OCI-LY7 (cell line): ENCODE measurements at regions not wholly inside any gene's neighbourhood (a gene's known extent, or its start where the extent isn't known, plus 50 kb on each side); places are given as distances from the start of the nearest gene placed in this dataset.

ENCODE experiments used
- BruUV-seq: library from RNA; stranded (reverse); fragments of 400-500 nt; replicated peaks from 2 replicates; lab custom pipeline; 2021; lab: Mats Ljungman, UMichigan
- CTCF ChIA-PET: fragments of 300-600 bp; sonication (Branson Sonifier 250); formaldehyde crosslinking; loops from one replicate; lab custom pipeline; 2022; ENCODE audit warnings: antibody characterized with exemption; ENCODE audit not compliant: unreplicated experiment; lab: Charles Lee
- POLR2A ChIA-PET: fragments of 300-600 bp; sonication (Branson Sonifier 250); formaldehyde crosslinking; loops from one replicate; lab custom pipeline; 2022; ENCODE audit warnings: antibody characterized with exemption; lab: Charles Lee
- DNase-seq: peaks from one replicate; pipeline ENCODE4 v3.0.0-alpha.2; 2015; ENCODE audit warnings: low spot score
- H2AFZ ChIP-seq: fragments of 200-600 bp; sonication (generic), shearing (Covaris generic); 2 replicates; pipeline ENCODE4 v1.6.1; 2014; ENCODE audit warnings: mild to moderate bottlenecking, antibody characterized with exemption, low read length, moderate library complexity
- H3K27ac ChIP-seq: fragments of 200-600 bp; sonication (generic); 2 replicates; pipeline ENCODE4 v1.5.1; 2014; ENCODE audit warnings: mixed run types, low read depth, mild to moderate bottlenecking, moderate library complexity, low read length, inconsistent platforms; ENCODE audit not compliant: poor library complexity, severe bottlenecking
- H3K36me3 ChIP-seq: fragments of 200-600 bp; sonication (generic); 2 replicates; pipeline ENCODE4 v1.6.1; 2014; ENCODE audit warnings: mild to moderate bottlenecking, antibody characterized with exemption, low read length, moderate library complexity, mixed read lengths; ENCODE audit not compliant: insufficient read depth
- H3K4me1 ChIP-seq: fragments of 200-600 bp; sonication (generic); 2 replicates; pipeline ENCODE4 v1.5.1; 2014; ENCODE audit warnings: mild to moderate bottlenecking, low read length; ENCODE audit not compliant: insufficient read depth, poor library complexity, severe bottlenecking
- H3K4me2 ChIP-seq: fragments of 200-600 bp; sonication (generic); 2 replicates; pipeline ENCODE4 v1.6.1; 2014; ENCODE audit warnings: mild to moderate bottlenecking, low read length
- H3K4me3 ChIP-seq: fragments of 200-600 bp; sonication (generic); 2 replicates; pipeline ENCODE4 v1.5.1; 2014; ENCODE audit warnings: mild to moderate bottlenecking, low read depth, low read length; ENCODE audit not compliant: poor library complexity, severe bottlenecking
- H3K79me2 ChIP-seq: fragments of 200-600 bp; sonication (generic); 2 replicates; pipeline ENCODE4 v1.6.1; 2016; ENCODE audit warnings: low read depth, mild to moderate bottlenecking, low read length, moderate library complexity, mixed read lengths; ENCODE audit not compliant: insufficient read depth
- H3K9me2 ChIP-seq: fragments of 200-600 bp; sonication (generic); 2 replicates; pipeline ENCODE4 v1.6.1; 2016; ENCODE audit warnings: mild to moderate bottlenecking, low read length, mixed read lengths; ENCODE audit not compliant: insufficient read depth
- H3K9me3 ChIP-seq: fragments of 200-600 bp; sonication (generic); 2 replicates; pipeline ENCODE4 v1.6.1; 2014; ENCODE audit warnings: mild to moderate bottlenecking, mixed run types, low read length, mixed read lengths
- H4K20me1 ChIP-seq: fragments of 200-600 bp; sonication (generic); 2 replicates; pipeline ENCODE4 v1.6.1; 2014; ENCODE audit warnings: mild to moderate bottlenecking, antibody characterized with exemption, low read length, moderate library complexity, mixed read lengths; ENCODE audit not compliant: insufficient read depth
- CTCF ChIP-seq: fragments of 200-600 bp; sonication (generic); conservative IDR thresholded peaks from 2 replicates; pipeline ENCODE4 v1.5.1; 2014; ENCODE audit warnings: mild to moderate bottlenecking, antibody characterized with exemption, low read length, moderate library complexity, mixed read lengths
- EZH2phosphoT487 ChIP-seq: fragments of 200-600 bp; sonication (generic); IDR thresholded peaks from 2 replicates; pipeline ENCODE4 v1.6.1; 2018; ENCODE audit warnings: low read depth, borderline replicate concordance, mild to moderate bottlenecking, mixed run types, antibody characterized with exemption, low read length, moderate library complexity, mixed read lengths
- intact Hi-C: fragments of 100-400 bp; cut with micrococcal nuclease; formaldehyde crosslinking; loops from one replicate; pipeline ENCODE4 v1.10.0; 2022; ENCODE audit not compliant: unreplicated experiment

DNA sequence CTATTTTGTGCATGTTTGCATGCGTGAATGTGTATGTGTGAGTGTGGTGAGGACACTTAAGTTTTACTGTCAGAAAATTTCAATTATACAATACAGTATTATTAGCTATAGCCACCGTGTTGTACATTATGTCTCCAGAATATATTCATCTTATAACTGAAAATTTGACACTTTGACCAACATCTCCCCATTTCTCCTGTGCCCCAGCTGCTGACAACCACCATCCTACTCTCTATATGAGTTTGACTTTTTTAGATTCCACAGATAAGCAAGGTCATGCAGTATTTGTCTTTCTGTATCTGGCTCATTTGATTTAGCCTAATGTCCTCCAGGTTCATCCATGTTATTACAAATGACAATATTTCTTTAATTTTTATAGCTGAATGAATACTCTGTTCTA, 195.0 kb downstream of the GPR37 start:
- no TSS peak for BruUV-seq
- Histone ChIP-seq H3K9me2 (no peaks in the 10 kb centered on the region), H3K79me2 (no peaks in the 10 kb centered on the region), H2AFZ (no peak overlapping the region), H3K9me3 (no peaks in the 10 kb centered on the region), H3K27ac (no peak overlapping the region), H3K4me3 (no peak overlapping the region), H3K36me3 (no peaks in the 10 kb centered on the region), H3K4me2 (no peak overlapping the region), H3K4me1 (no peaks in the 10 kb centered on the region), H4K20me1 (no peaks in the 10 kb centered on the region)
- ChIA-PET CTCF (no interaction called here), POLR2A (interaction anchor here (0.6 kb wide), 1 partner anchor 459 kb away, joined by 3 read pairs; no protein-coding TSS in a partner anchor)
- intact Hi-C loops: no loop called here
- TF ChIP-seq EZH2phosphoT487 (no peak), CTCF (no peak)
- no peak for DNase-seq

DNA sequence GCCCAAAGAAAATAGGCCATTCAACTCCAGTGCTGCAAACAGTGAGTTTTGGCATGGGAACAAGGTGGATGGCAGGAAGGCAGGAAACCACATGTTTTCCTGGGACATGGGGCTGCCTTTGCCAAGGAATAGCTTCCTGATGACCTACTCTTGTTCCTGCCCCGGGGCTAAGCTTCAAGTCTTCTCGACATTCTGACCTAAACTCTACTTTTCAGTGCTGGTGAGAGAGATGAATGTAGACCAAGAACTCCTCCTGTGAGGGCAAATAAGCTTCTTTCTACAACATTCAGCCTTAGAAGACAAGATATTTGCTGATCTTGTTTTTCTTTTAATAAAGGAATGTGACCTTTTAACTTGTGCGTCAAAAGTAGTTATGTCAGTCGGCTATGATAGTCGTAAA, 199.0 kb downstream of the GPR37 start:
- H3K9me2 ChIP-seq: no peaks in the 10 kb centered on the region
- H3K4me2 ChIP-seq: no peak overlapping the region
- DNase-seq: no peak
- no peak overlapping the region for H2AFZ ChIP-seq
- no TSS peak for BruUV-seq
- H3K4me1 ChIP-seq: no peaks in the 10 kb centered on the region
- CTCF ChIA-PET: no interaction called here
- intact Hi-C loops: no loop called here
- H3K9me3 ChIP-seq: no peaks in the 10 kb centered on the region
- H3K79me2 ChIP-seq: no peaks in the 10 kb centered on the region
- POLR2A ChIA-PET: no interaction called here
- H3K4me3 ChIP-seq: no peak overlapping the region
- no peaks in the 10 kb centered on the region for H4K20me1 ChIP-seq
- no peak for TF ChIP-seq EZH2phosphoT487
- TF ChIP-seq CTCF: no peak
- no peaks in the 10 kb centered on the region for H3K36me3 ChIP-seq
- H3K27ac ChIP-seq: no peak overlapping the region

GRCh38 chr7:124557587-124557986, 208.0 kb downstream of the GPR37 start:
- Histone ChIP-seq H3K27ac (no peak overlapping the region), H3K36me3 (no peaks in the 10 kb centered on the region), H2AFZ (no peak overlapping the region), H3K9me2 (no peaks in the 10 kb centered on the region), H3K9me3 (no peaks in the 10 kb centered on the region), H3K4me3 (no peak overlapping the region), H3K79me2 (no peaks in the 10 kb centered on the region), H4K20me1 (no peaks in the 10 kb centered on the region), H3K4me1 (no peaks in the 10 kb centered on the region), H3K4me2 (no peak overlapping the region)
- ChIA-PET POLR2A (interaction anchor here (0.6 kb wide), 1 partner anchor 1085 kb away, joined by 3 read pairs; no protein-coding TSS in a partner anchor), CTCF (no interaction called here)
- TF ChIP-seq CTCF: no peak
- intact Hi-C loops: no loop called here
- BruUV-seq: no TSS peak
- DNase-seq: no peak
